H9 (cell line): ENCODE measurements at regions not wholly inside any gene's neighbourhood (a gene's known extent, or its start where the extent isn't known, plus 50 kb on each side); places are given as distances from the start of the nearest gene placed in this dataset.

Experiments used
- DNase-seq: peaks from one replicate; pipeline ENCODE4 v3.0.0-alpha.2; 2017
- H2AFZ ChIP-seq: one replicate; pipeline ENCODE4 v1.6.1; 2013; ENCODE audit warnings: mild to moderate bottlenecking, low read length, control low read depth, moderate library complexity
- H2AK5ac ChIP-seq: 2 replicates; pipeline ENCODE4 v1.6.1; 2013; ENCODE audit warnings: low read length, control low read depth, mixed read lengths; ENCODE audit not compliant: insufficient read length
- H2BK120ac ChIP-seq: one replicate; pipeline ENCODE4 v1.6.1; 2013; ENCODE audit warnings: low read depth, mild to moderate bottlenecking, low read length, control low read depth, inconsistent platforms; ENCODE audit not compliant: poor library complexity, severe bottlenecking
- H2BK12ac ChIP-seq: 2 replicates; pipeline ENCODE4 v1.6.1; 2013; ENCODE audit warnings: low read length, control low read depth, mixed read lengths, low read depth; ENCODE audit not compliant: insufficient read length
- H2BK15ac ChIP-seq: 2 replicates; pipeline ENCODE4 v1.6.1; 2013; ENCODE audit warnings: low read depth, low read length, control low read depth
- H2BK20ac ChIP-seq: one replicate; pipeline ENCODE4 v1.6.1; 2013; ENCODE audit warnings: low read depth, mild to moderate bottlenecking, low read length, control low read depth, inconsistent platforms; ENCODE audit not compliant: poor library complexity, severe bottlenecking
- H2BK5ac ChIP-seq: 2 replicates; pipeline ENCODE4 v1.6.1; 2013; ENCODE audit warnings: low read length, control low read depth, mixed read lengths; ENCODE audit not compliant: insufficient read length
- H3K14ac ChIP-seq: 2 replicates; pipeline ENCODE4 v1.6.1; 2013; ENCODE audit warnings: low read length, control low read depth; ENCODE audit not compliant: insufficient read depth
- H3K18ac ChIP-seq: 2 replicates; pipeline ENCODE4 v1.6.1; 2013; ENCODE audit warnings: low read depth, mild to moderate bottlenecking, mixed read lengths, low read length, control low read depth; ENCODE audit not compliant: insufficient read length
- H3K23ac ChIP-seq: 2 replicates; pipeline ENCODE4 v1.6.1; 2013; ENCODE audit warnings: low read length, control low read depth, mixed read lengths, low read depth; ENCODE audit not compliant: insufficient read length
- H3K23me2 ChIP-seq: 2 replicates; pipeline ENCODE4 v1.6.1; 2013; ENCODE audit warnings: low read depth, mild to moderate bottlenecking, mixed read lengths, low read length, control low read depth; ENCODE audit not compliant: insufficient read length, poor library complexity, severe bottlenecking
- H3K27ac ChIP-seq: 2 replicates; pipeline ENCODE4 v1.5.1; 2013; ENCODE audit warnings: low read length, control low read depth, mixed read lengths, low read depth; ENCODE audit not compliant: insufficient read length
- H3K27me3 ChIP-seq: 2 replicates; pipeline ENCODE4 v1.6.1; 2013; ENCODE audit warnings: low read length, control low read depth, inconsistent platforms; ENCODE audit not compliant: insufficient read depth
- H3K4ac ChIP-seq: 2 replicates; pipeline ENCODE4 v1.6.1; 2013; ENCODE audit warnings: low read depth, mild to moderate bottlenecking, control low read depth, inconsistent platforms, low read length, moderate library complexity
- H3K4me1 ChIP-seq: 2 replicates; pipeline ENCODE4 v1.6.1; 2013; ENCODE audit warnings: low read length, control low read depth, inconsistent platforms; ENCODE audit not compliant: insufficient read depth
- H3K4me2 ChIP-seq: 2 replicates; pipeline ENCODE4 v1.6.1; 2013; ENCODE audit warnings: low read length, control low read depth, mixed read lengths; ENCODE audit not compliant: insufficient read length, insufficient read depth
- H3K56ac ChIP-seq: 2 replicates; pipeline ENCODE4 v1.6.1; 2013; ENCODE audit warnings: low read depth, mild to moderate bottlenecking, mixed read lengths, low read length, control low read depth; ENCODE audit not compliant: insufficient read length
- H3K79me1 ChIP-seq: 2 replicates; pipeline ENCODE4 v1.6.1; 2013; ENCODE audit warnings: low read depth, mild to moderate bottlenecking, moderate library complexity, low read length, control low read depth, inconsistent platforms; ENCODE audit not compliant: insufficient read depth, poor library complexity, severe bottlenecking
- H3K79me2 ChIP-seq: 2 replicates; pipeline ENCODE4 v1.6.1; 2013; ENCODE audit warnings: low read length, control low read depth, inconsistent platforms; ENCODE audit not compliant: insufficient read depth
- H3K9ac ChIP-seq: 2 replicates; pipeline ENCODE4 v1.6.1; 2013; ENCODE audit warnings: low read length, control low read depth, mixed read lengths; ENCODE audit not compliant: insufficient read length; ENCODE audit errors: extremely low read depth
- H3K9me3 ChIP-seq: one replicate; pipeline ENCODE4 v1.6.1; 2013; ENCODE audit warnings: low read depth, low read length, inconsistent platforms; ENCODE audit not compliant: control insufficient read depth
- H3T11ph ChIP-seq: one replicate; pipeline ENCODE4 v1.6.1; 2013; ENCODE audit warnings: mild to moderate bottlenecking, low read length, control low read depth, inconsistent platforms
- H4K20me1 ChIP-seq: one replicate; pipeline ENCODE4 v1.6.1; 2013; ENCODE audit not compliant: control insufficient read depth, insufficient read length, insufficient read depth
- H4K5ac ChIP-seq: 2 replicates; pipeline ENCODE4 v1.6.1; 2013; ENCODE audit warnings: low read depth, mild to moderate bottlenecking, mixed read lengths, low read length, control low read depth; ENCODE audit not compliant: insufficient read length
- H4K8ac ChIP-seq: replicated peaks from 2 replicates; pipeline ENCODE4 v1.6.1; 2013; ENCODE audit warnings: low read length, control low read depth, mixed read lengths, low read depth; ENCODE audit not compliant: insufficient read length
- H4K91ac ChIP-seq: 2 replicates; pipeline ENCODE4 v1.6.1; 2013; ENCODE audit warnings: low read depth, mild to moderate bottlenecking, moderate library complexity, mixed read lengths, low read length, control low read depth; ENCODE audit not compliant: insufficient read length
- H3K27ac Mint-ChIP-seq, 3 experiments: 2 replicates in 2 of 3; 3 replicates in 1 of 3; pipeline ENCODE4 v1.8.0; 2020 to 2021; ENCODE audit warnings: mixed read lengths in 3 of 3, mild to moderate bottlenecking in 1 of 3, moderate library complexity in 1 of 3
- H3K27me3 Mint-ChIP-seq: 2 replicates; pipeline ENCODE4 v1.8.0; 2021; ENCODE audit warnings: low read depth, mild to moderate bottlenecking, moderate library complexity, mixed read lengths
- H3K36me3 Mint-ChIP-seq, 3 experiments: 2 replicates in 2 of 3; 3 replicates in 1 of 3; pipeline ENCODE4 v1.8.0; 2020 to 2021; ENCODE audit warnings: low read depth in 3 of 3, mixed read lengths in 3 of 3; ENCODE audit not compliant: insufficient read depth in 1 of 3
- H3K4me1 Mint-ChIP-seq, 2 experiments: 2 replicates each; pipeline ENCODE4 v1.8.0; 2020; ENCODE audit warnings: mixed read lengths in 2 of 2
- H3K4me3 Mint-ChIP-seq, 2 experiments: 2 replicates in 1 of 2; 3 replicates in 1 of 2; pipeline ENCODE4 v1.8.0; 2020 to 2021; ENCODE audit warnings: mild to moderate bottlenecking in 2 of 2, mixed read lengths in 2 of 2, moderate library complexity in 1 of 2
- H3K9me3 Mint-ChIP-seq, 2 experiments: 2 replicates in 1 of 2; 3 replicates in 1 of 2; pipeline ENCODE4 v1.8.0; 2020; ENCODE audit warnings: mild to moderate bottlenecking in 2 of 2, mixed read lengths in 2 of 2, moderate library complexity in 1 of 2
- whole genome bisulfite sequencing: extraction: QIAGEN DNeasy Blood & Tissue Kit; methylation state at CpG from one replicate; pipeline ENCODE4 v1.1.7; 2013; ENCODE audit warnings: missing lambda C conversion rate, low lambda C conversion rate, mixed read lengths; ENCODE audit not compliant: insufficient read length; ENCODE audit errors: extremely low coverage; 5-methylcytosine and 5-hydroxymethylcytosine counted together
- TF ChIP-seq, protein P1 (sequence below): fragments of 200-600 bp; sonication (generic); conservative IDR thresholded peaks from 3 replicates; pipeline ENCODE4 v1.8.0; 2021; ENCODE audit warnings: antibody characterized with exemption, mild to moderate bottlenecking

DNA sequence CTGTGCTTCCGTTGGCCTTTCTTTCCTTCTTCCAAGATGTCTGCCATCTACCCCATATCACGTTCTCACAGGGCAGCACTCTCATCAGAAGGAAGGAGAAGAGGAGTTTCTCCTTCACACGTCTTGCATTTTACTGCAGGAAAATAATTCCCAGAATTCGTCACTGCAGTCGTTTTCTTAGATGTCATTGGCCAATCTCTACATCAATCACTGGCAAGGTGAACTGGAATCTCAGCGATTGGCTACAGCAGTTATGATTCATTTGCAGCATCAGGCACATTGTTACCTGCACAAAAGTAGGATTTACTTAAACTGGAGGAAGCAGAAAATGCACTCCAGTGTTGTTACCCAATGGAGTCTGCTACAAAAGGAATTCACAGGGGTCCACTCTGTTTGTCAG lies 277.2 kb upstream of the RBFOX1 start:
- Histone ChIP-seq H3K4ac (no peak overlapping the region), H3K18ac (no peak overlapping the region), H2BK15ac (no peak overlapping the region), H4K8ac (no peak overlapping the region), H3T11ph (no peak overlapping the region), H2BK5ac (no peak overlapping the region), H2AFZ (no peak overlapping the region), H3K23me2 (no peaks in the 10 kb centered on the region), H2AK5ac (no peak overlapping the region), H3K9ac (no peak overlapping the region), H3K4me2 (no peak overlapping the region), H3K27me3 (no peaks in the 10 kb centered on the region), H2BK20ac (no peak overlapping the region), H3K27ac (no peak overlapping the region), H3K9me3 (no peaks in the 10 kb centered on the region), H2BK12ac (no peak overlapping the region), H4K5ac (no peak overlapping the region), H3K79me2 (no peaks in the 10 kb centered on the region), H3K79me1 (no peaks in the 10 kb centered on the region), H3K14ac (no peak overlapping the region), H4K91ac (no peak overlapping the region), H2BK120ac (no peak overlapping the region), H3K23ac (no peak overlapping the region), H3K4me1 (no peaks in the 10 kb centered on the region), H4K20me1 (no peaks in the 10 kb centered on the region), H3K56ac (no peak overlapping the region)
- TF ChIP-seq, protein P1, sequence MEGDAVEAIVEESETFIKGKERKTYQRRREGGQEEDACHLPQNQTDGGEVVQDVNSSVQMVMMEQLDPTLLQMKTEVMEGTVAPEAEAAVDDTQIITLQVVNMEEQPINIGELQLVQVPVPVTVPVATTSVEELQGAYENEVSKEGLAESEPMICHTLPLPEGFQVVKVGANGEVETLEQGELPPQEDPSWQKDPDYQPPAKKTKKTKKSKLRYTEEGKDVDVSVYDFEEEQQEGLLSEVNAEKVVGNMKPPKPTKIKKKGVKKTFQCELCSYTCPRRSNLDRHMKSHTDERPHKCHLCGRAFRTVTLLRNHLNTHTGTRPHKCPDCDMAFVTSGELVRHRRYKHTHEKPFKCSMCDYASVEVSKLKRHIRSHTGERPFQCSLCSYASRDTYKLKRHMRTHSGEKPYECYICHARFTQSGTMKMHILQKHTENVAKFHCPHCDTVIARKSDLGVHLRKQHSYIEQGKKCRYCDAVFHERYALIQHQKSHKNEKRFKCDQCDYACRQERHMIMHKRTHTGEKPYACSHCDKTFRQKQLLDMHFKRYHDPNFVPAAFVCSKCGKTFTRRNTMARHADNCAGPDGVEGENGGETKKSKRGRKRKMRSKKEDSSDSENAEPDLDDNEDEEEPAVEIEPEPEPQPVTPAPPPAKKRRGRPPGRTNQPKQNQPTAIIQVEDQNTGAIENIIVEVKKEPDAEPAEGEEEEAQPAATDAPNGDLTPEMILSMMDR: no peak
- no CpG with 5 or more reads among the region's 6 CpGs for WGBS
- H3K27me3 Mint-ChIP-seq: no peaks in the 10 kb centered on the region
- H3K27ac Mint-ChIP-seq: no peak overlapping the region
- H3K4me3 Mint-ChIP-seq: no peak overlapping the region
- H3K36me3 Mint-ChIP-seq: no peaks in the 10 kb centered on the region
- DNase-seq: no peak
- no peaks in the 10 kb centered on the region for H3K9me3 Mint-ChIP-seq
- peaks cover 5 to 8% of the 10 kb centered on the region in 2 experiments; a peak in 3 of 4 replicates for H3K4me1 Mint-ChIP-seq
